ENCODE measurements at regions not wholly inside any gene's neighbourhood (a gene's known extent, or its start where the extent isn't known, plus 50 kb on each side); places are given as distances from the start of the nearest gene placed in this dataset. TPM values are rescaled to one million over a fixed set of nuclear protein-coding genes. Genes with fewer than 3 reads are reported as not detected.

DNA sequence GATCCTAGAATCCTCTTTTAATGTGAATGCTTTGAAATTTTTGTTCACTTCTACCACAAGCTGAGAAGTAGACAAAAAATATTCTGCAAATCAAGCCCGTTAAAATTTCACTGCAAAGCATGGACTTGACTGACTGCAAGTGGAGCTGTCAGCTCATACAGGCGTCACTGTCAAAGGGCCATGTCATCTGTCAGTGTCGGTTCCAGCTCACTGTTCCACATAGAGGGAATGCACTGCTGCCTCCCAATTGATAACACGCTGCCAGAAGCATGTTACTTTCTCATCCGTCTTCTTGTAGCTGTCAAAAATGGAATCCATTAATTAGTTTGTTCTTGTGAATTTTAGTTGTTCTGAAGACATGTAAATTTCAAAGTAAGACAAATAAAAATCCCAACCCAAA, 50.4 kb upstream of the FBXL4 start:
- no peak for DNase-seq
- H3K36me3 ChIP-seq = no peaks in the 10 kb centered on the region
- no peaks in the 10 kb centered on the region for H3K27me3 ChIP-seq
- no peak overlapping the region for H3K4me3 ChIP-seq
- H3K9me3 ChIP-seq = no peaks in the 10 kb centered on the region
- no peak overlapping the region for H3K27ac ChIP-seq
- intact Hi-C loops (cut with DNase I; ENCODE audit: low total_unique reads) = no loop called here
- H3K4me1 ChIP-seq = no peaks in the 10 kb centered on the region
- TF ChIP-seq, protein P1, sequence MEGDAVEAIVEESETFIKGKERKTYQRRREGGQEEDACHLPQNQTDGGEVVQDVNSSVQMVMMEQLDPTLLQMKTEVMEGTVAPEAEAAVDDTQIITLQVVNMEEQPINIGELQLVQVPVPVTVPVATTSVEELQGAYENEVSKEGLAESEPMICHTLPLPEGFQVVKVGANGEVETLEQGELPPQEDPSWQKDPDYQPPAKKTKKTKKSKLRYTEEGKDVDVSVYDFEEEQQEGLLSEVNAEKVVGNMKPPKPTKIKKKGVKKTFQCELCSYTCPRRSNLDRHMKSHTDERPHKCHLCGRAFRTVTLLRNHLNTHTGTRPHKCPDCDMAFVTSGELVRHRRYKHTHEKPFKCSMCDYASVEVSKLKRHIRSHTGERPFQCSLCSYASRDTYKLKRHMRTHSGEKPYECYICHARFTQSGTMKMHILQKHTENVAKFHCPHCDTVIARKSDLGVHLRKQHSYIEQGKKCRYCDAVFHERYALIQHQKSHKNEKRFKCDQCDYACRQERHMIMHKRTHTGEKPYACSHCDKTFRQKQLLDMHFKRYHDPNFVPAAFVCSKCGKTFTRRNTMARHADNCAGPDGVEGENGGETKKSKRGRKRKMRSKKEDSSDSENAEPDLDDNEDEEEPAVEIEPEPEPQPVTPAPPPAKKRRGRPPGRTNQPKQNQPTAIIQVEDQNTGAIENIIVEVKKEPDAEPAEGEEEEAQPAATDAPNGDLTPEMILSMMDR (IDR thresholded peaks at IDR 0.05) = no peak
- no peak for TF ChIP-seq POLR2A (IDR thresholded peaks at IDR 0.05)

MicroRNAs encoded in the stretch of these regions (microRNA counts, 767-probe panel; counts per million panel counts)
- microRNA hsa-miR-548ai = 0 to 3,089 counts per million in 2 donors

Small RNA genes lying in the stretch of these regions (microRNA-seq; reads per million reads assigned to microRNA genes)
- not detected for gene MIR548AI (ENCODE audit: borderline microRNAs expressed, borderline replicate concordance)

Small RNA genes lying in the stretch of these regions (small RNA-seq; reads per million reads assigned to genes)
- not detected for gene MIR548AI

All from uterus (tissue), 3 donors.